OCI-LY3 (cell line): ENCODE measurements at regions not wholly inside any gene's neighbourhood (a gene's known extent, or its start where the extent isn't known, plus 50 kb on each side); places are given as distances from the start of the nearest gene placed in this dataset.

ENCODE experiments used
- H2AFZ ChIP-seq: fragments of 200-600, 300-600 bp; shearing (Covaris generic); 2 replicates; pipeline ENCODE4 v1.6.0; 2014; ENCODE audit warnings: antibody characterized with exemption, low read depth, low read length
- H3K27ac ChIP-seq: fragments of 200-600, 300-600 bp; sonication (generic); 2 replicates; pipeline ENCODE4 v1.5.1; 2014; ENCODE audit warnings: mild to moderate bottlenecking, low read length, moderate library complexity, mixed read lengths
- H3K27me3 ChIP-seq: fragments of 200-600, 300-600 bp; sonication (generic); 2 replicates; pipeline ENCODE4 v1.6.1; 2014; ENCODE audit warnings: low read depth, low read length, mixed read lengths
- H3K36me3 ChIP-seq: fragments of 200-600, 300-600 bp; sonication (generic); replicated peaks from 2 replicates; pipeline ENCODE3; 2014; ENCODE audit warnings: low read depth, low read length, mixed read lengths
- H3K4me1 ChIP-seq: fragments of 300-600, 200-600 bp; sonication (generic); 2 replicates; pipeline ENCODE4 v1.6.1; 2014; ENCODE audit warnings: low read length, mixed read lengths
- H3K4me2 ChIP-seq: fragments of 200-600, 300-600 bp; sonication (generic); 2 replicates; pipeline ENCODE4 v1.6.1; 2014; ENCODE audit warnings: low read length, mixed read lengths
- H3K4me3 ChIP-seq: fragments of 300-600, 200-600 bp; sonication (generic); 2 replicates; pipeline ENCODE4 v1.5.1; 2014; ENCODE audit warnings: antibody characterized with exemption, mild to moderate bottlenecking, low read length, moderate library complexity
- H3K79me2 ChIP-seq: fragments of 300-600, 200-600 bp; shearing (Covaris generic); 2 replicates; pipeline ENCODE4 v1.6.1; 2014; ENCODE audit warnings: mild to moderate bottlenecking, low read length, mixed read lengths
- H3K9ac ChIP-seq: fragments of 300-600, 200-600 bp; shearing (Covaris generic); 2 replicates; pipeline ENCODE4 v1.6.0; 2014; ENCODE audit warnings: mild to moderate bottlenecking, low read length, moderate library complexity
- H3K9me3 ChIP-seq: fragments of 200-600, 300-600 bp; shearing (Covaris generic); 2 replicates; pipeline ENCODE4 v1.6.1; 2014; ENCODE audit warnings: low read length, mixed read lengths; ENCODE audit not compliant: insufficient read depth
- H4K20me1 ChIP-seq: fragments of 200-600, 300-600 bp; sonication (generic); 2 replicates; pipeline ENCODE4 v1.6.1; 2016; ENCODE audit warnings: low read length, mixed read lengths; ENCODE audit not compliant: insufficient read depth
- CTCF ChIP-seq: fragments of 200-600, 300-600 bp; sonication (generic); IDR thresholded peaks from 2 replicates; pipeline ENCODE4 v1.5.1; 2014; ENCODE audit warnings: antibody characterized with exemption, low read length, low read depth
- EZH2phosphoT487 ChIP-seq: fragments of 200-600 bp; shearing (Covaris generic); IDR thresholded peaks from 2 replicates; pipeline ENCODE4 v1.6.1; 2018; ENCODE audit warnings: antibody characterized with exemption, mixed run types, low read depth

GRCh38 chr5:26719803-26720202 lies 318.6 kb downstream of the CDH9 start:
- H3K4me1 ChIP-seq, result no peaks in the 10 kb centered on the region
- H3K9me3 ChIP-seq, result no peaks in the 10 kb centered on the region
- H3K79me2 ChIP-seq, result no peaks in the 10 kb centered on the region
- no peak overlapping the region for H3K4me3 ChIP-seq
- H3K27me3 ChIP-seq, result no peaks in the 10 kb centered on the region
- no peak overlapping the region for H3K4me2 ChIP-seq
- H2AFZ ChIP-seq, result no peak overlapping the region
- TF ChIP-seq CTCF, result no peak
- no peak for TF ChIP-seq EZH2phosphoT487
- H3K9ac ChIP-seq, result no peak overlapping the region
- no peak overlapping the region for H3K27ac ChIP-seq
- no peaks in the 10 kb centered on the region for H4K20me1 ChIP-seq
- H3K36me3 ChIP-seq, result no peaks in the 10 kb centered on the region

- no peaks in the 10 kb centered on the region for H3K79me2 ChIP-seq
Observed at GRCh38 chr5:26700759-26701384, 337.5 kb downstream of the CDH9 start.

GRCh38 chr5:26692952-26693351 lies 345.4 kb downstream of the CDH9 start:
- H4K20me1 ChIP-seq, result no peaks in the 10 kb centered on the region
- H3K27me3 ChIP-seq, result no peaks in the 10 kb centered on the region
- H3K4me1 ChIP-seq, result no peaks in the 10 kb centered on the region
- TF ChIP-seq CTCF (no peak), EZH2phosphoT487 (no peak)
- H3K36me3 ChIP-seq, result no peaks in the 10 kb centered on the region
- H3K9me3 ChIP-seq, result no peaks in the 10 kb centered on the region
- no peak overlapping the region for H3K4me2 ChIP-seq
- no peaks in the 10 kb centered on the region for H3K79me2 ChIP-seq
- no peak overlapping the region for H2AFZ ChIP-seq
- no peak overlapping the region for H3K9ac ChIP-seq
- no peak overlapping the region for H3K4me3 ChIP-seq
- H3K27ac ChIP-seq, result no peak overlapping the region

More at GRCh38 chr5:26700759-26701384, 337.5 kb downstream of the CDH9 start:
- no peak overlapping the region for H2AFZ ChIP-seq
- peak; percentile 68 for TF ChIP-seq CTCF
- no peak for TF ChIP-seq EZH2phosphoT487
- H3K27me3 ChIP-seq, result no peaks in the 10 kb centered on the region
- no peak overlapping the region for H3K9ac ChIP-seq
- no peaks in the 10 kb centered on the region for H3K4me1 ChIP-seq
- H3K4me2 ChIP-seq, result no peak overlapping the region
- H3K9me3 ChIP-seq, result no peaks in the 10 kb centered on the region
- no peaks in the 10 kb centered on the region for H4K20me1 ChIP-seq
- no peaks in the 10 kb centered on the region for H3K36me3 ChIP-seq
- H3K27ac ChIP-seq, result no peak overlapping the region
- H3K4me3 ChIP-seq, result no peak overlapping the region

GRCh38 chr5:26691486-26691885 lies 346.9 kb downstream of the CDH9 start:
- Histone ChIP-seq H3K79me2 (no peaks in the 10 kb centered on the region), H3K4me2 (no peak overlapping the region), H3K9ac (no peak overlapping the region), H4K20me1 (no peaks in the 10 kb centered on the region), H3K9me3 (no peaks in the 10 kb centered on the region), H3K27me3 (no peaks in the 10 kb centered on the region), H3K36me3 (no peaks in the 10 kb centered on the region), H2AFZ (no peak overlapping the region), H3K27ac (no peak overlapping the region), H3K4me3 (no peak overlapping the region), H3K4me1 (no peaks in the 10 kb centered on the region)
- TF ChIP-seq EZH2phosphoT487 (no peak), CTCF (no peak)
